ENCODE measurements at regions not wholly inside any gene's neighbourhood (a gene's known extent, or its start where the extent isn't known, plus 50 kb on each side); places are given as distances from the start of the nearest gene placed in this dataset.

GRCh38 chr1:227459977-227460376 is 103.4 kb upstream of the ZNF678 start:
- TF ChIP-seq CTCF (IDR thresholded peaks at IDR 0.05; ENCODE audit: low read length) (no peak), EZH2 (IDR thresholded peaks at IDR 0.05; ENCODE audit: borderline replicate concordance, low read length) (no peak)
